SU-DHL-6 (cell line): ENCODE measurements at regions not wholly inside any gene's neighbourhood (a gene's known extent, or its start where the extent isn't known, plus 50 kb on each side); places are given as distances from the start of the nearest gene placed in this dataset.
"Not testable (repeated sequence)": the region's sequence is repeated elsewhere in the genome, so short reads cannot be mapped to it uniquely, and the experiment has no call there.

ENCODE experiments used
- H2AFZ ChIP-seq: fragments of 200-600 bp; sonication (generic); 2 replicates; pipeline ENCODE4 v1.6.1; 2014; ENCODE audit warnings: low read depth, mild to moderate bottlenecking, moderate library complexity, mixed read lengths, antibody characterized with exemption, low read length; ENCODE audit not compliant: severe bottlenecking
- H3F3A ChIP-seq: fragments of 200-600 bp; shearing (Covaris generic); 2 replicates; pipeline ENCODE4 v1.6.0; 2016; ENCODE audit warnings: antibody characterized with exemption, mild to moderate bottlenecking; ENCODE audit not compliant: insufficient read depth
- H3K27ac ChIP-seq: fragments of 200-600 bp; sonication (generic); 2 replicates; pipeline ENCODE4 v1.5.1; 2016; ENCODE audit warnings: low read depth, mild to moderate bottlenecking, low read length, moderate library complexity, mixed read lengths
- H3K27me3 ChIP-seq: fragments of 200-600 bp; sonication (generic), shearing (Covaris generic); 2 replicates; pipeline ENCODE4 v1.6.0; 2014; ENCODE audit warnings: mild to moderate bottlenecking, low read length
- H3K36me3 ChIP-seq: fragments of 200-600 bp; sonication (generic); 2 replicates; pipeline ENCODE4 v1.6.1; 2014; ENCODE audit warnings: mild to moderate bottlenecking, low read length, mixed read lengths
- H3K4me2 ChIP-seq: fragments of 300-600, 200-600 bp; shearing (Covaris generic), sonication (generic); 2 replicates; pipeline ENCODE4 v1.6.0; 2014; ENCODE audit warnings: low read length, low read depth, mild to moderate bottlenecking; ENCODE audit not compliant: poor library complexity, severe bottlenecking
- H3K4me3 ChIP-seq: fragments of 200-600 bp; sonication (generic); 2 replicates; pipeline ENCODE4 v1.5.1; 2014; ENCODE audit warnings: antibody characterized with exemption, low read length, mild to moderate bottlenecking, mixed read lengths; ENCODE audit not compliant: insufficient read depth, poor library complexity, severe bottlenecking
- H3K79me2 ChIP-seq: fragments of 200-600 bp; sonication (generic); 2 replicates; pipeline ENCODE4 v1.6.1; 2014; ENCODE audit warnings: mild to moderate bottlenecking, low read length, moderate library complexity; ENCODE audit not compliant: insufficient read depth
- H3K9ac ChIP-seq: fragments of 200-600 bp; sonication (generic); 2 replicates; pipeline ENCODE4 v1.7.0; 2014; ENCODE audit warnings: mild to moderate bottlenecking, low read length
- H3K9me2 ChIP-seq: fragments of 200-600 bp; sonication (generic); replicated peaks from 2 replicates; pipeline ENCODE4 v1.6.1; 2014; ENCODE audit warnings: low read length; ENCODE audit not compliant: insufficient read depth
- H3K9me3 ChIP-seq: fragments of 200-600 bp; sonication (generic); 2 replicates; pipeline ENCODE4 v1.6.1; 2014; ENCODE audit warnings: low read length, mixed read lengths; ENCODE audit not compliant: insufficient read depth
- H4K20me1 ChIP-seq: fragments of 200-600 bp; sonication (generic); 2 replicates; pipeline ENCODE4 v1.6.1; 2014; ENCODE audit warnings: low read depth, mild to moderate bottlenecking, antibody characterized with exemption, low read length, moderate library complexity, mixed read lengths
- CTCF ChIP-seq: fragments of 200-600 bp; sonication (generic); IDR thresholded peaks from one replicate; pipeline ENCODE4 v1.5.1; 2017; ENCODE audit warnings: antibody characterized with exemption, mild to moderate bottlenecking, low read length, moderate library complexity; ENCODE audit not compliant: insufficient read depth, poor library complexity, severe bottlenecking
- EZH2phosphoT487 ChIP-seq: fragments of 200-600 bp; sonication (generic), shearing (Covaris generic); conservative IDR thresholded peaks from 2 replicates; pipeline ENCODE4 v1.6.1; 2018; ENCODE audit warnings: mild to moderate bottlenecking, antibody characterized with exemption, low read length, moderate library complexity, mixed read lengths

- TF ChIP-seq CTCF = peak; percentile 60
- no peak for TF ChIP-seq EZH2phosphoT487
- Histone ChIP-seq H3K9me2 (no peaks in the 10 kb centered on the region), H3K4me3 (no peak overlapping the region), H3K9ac (no peak overlapping the region), H3K9me3 (no peaks in the 10 kb centered on the region), H3K36me3 (no peaks in the 10 kb centered on the region), H2AFZ (no peak overlapping the region), H3K79me2 (no peaks in the 10 kb centered on the region), H3K4me2 (no peak overlapping the region), H4K20me1 (no peaks in the 10 kb centered on the region), H3F3A (no peaks in the 10 kb centered on the region), H3K27ac (no peak overlapping the region), H3K27me3 (no peaks in the 10 kb centered on the region)
Observed at GRCh38 chr14:106518054-106518943, 991.9 kb downstream of the TMEM121 start.

GRCh38 chr14:106522118-106522517 lies 995.7 kb downstream of the TMEM121 start:
- not testable (repeated sequence) for H3K27ac ChIP-seq, H3K9me2 ChIP-seq, H3K79me2 ChIP-seq, H3K4me3 ChIP-seq, H3K36me3 ChIP-seq, H4K20me1 ChIP-seq, H3K27me3 ChIP-seq, H3K9me3 ChIP-seq, H2AFZ ChIP-seq, H3F3A ChIP-seq, H3K4me2 ChIP-seq, H3K9ac ChIP-seq

GRCh38 chr14:106522990-106523389 lies 996.6 kb downstream of the TMEM121 start:
- no peak overlapping the region for H3K9ac ChIP-seq
- no peaks in the 10 kb centered on the region for H3K9me2 ChIP-seq
- no peaks in the 10 kb centered on the region for H3F3A ChIP-seq
- peaks cover 2% of the 10 kb centered on the region; the same call in 1 of the 2 replicates for H3K9me3 ChIP-seq
- H3K4me2 ChIP-seq = no peak overlapping the region
- H4K20me1 ChIP-seq = no peaks in the 10 kb centered on the region
- no peak for TF ChIP-seq EZH2phosphoT487
- no peak for TF ChIP-seq CTCF
- H2AFZ ChIP-seq = no peak overlapping the region
- H3K4me3 ChIP-seq = no peak overlapping the region
- no peaks in the 10 kb centered on the region for H3K27me3 ChIP-seq
- no peaks in the 10 kb centered on the region for H3K36me3 ChIP-seq
- no peaks in the 10 kb centered on the region for H3K79me2 ChIP-seq
- H3K27ac ChIP-seq = no peak overlapping the region

- H3K4me3 ChIP-seq = no peak overlapping the region
- H4K20me1 ChIP-seq = no peaks in the 10 kb centered on the region
- H3F3A ChIP-seq = no peaks in the 10 kb centered on the region
- H3K36me3 ChIP-seq = no peaks in the 10 kb centered on the region; the same call in 1 of the 2 replicates
- H3K4me2 ChIP-seq = no peak overlapping the region
- H3K79me2 ChIP-seq = no peaks in the 10 kb centered on the region
- no peaks in the 10 kb centered on the region for H3K9me2 ChIP-seq
- no peak overlapping the region for H3K27ac ChIP-seq
- no peaks in the 10 kb centered on the region for H3K27me3 ChIP-seq
- TF ChIP-seq EZH2phosphoT487 (no peak), CTCF (no peak)
- H3K9ac ChIP-seq = no peak overlapping the region
- H3K9me3 ChIP-seq = peaks cover 18% of the 10 kb centered on the region; the same call in 1 of the 2 replicates
- no peak overlapping the region for H2AFZ ChIP-seq
Observed at GRCh38 chr14:106528717-106529116, 1002.3 kb downstream of the TMEM121 start.
